HL-60/S4 treated with retinoic acid at 250 ng/mL for 4 days and 3 days (cell line): ENCODE measurements at regions not wholly inside any gene's neighbourhood (a gene's known extent, or its start where the extent isn't known, plus 50 kb on each side); places are given as distances from the start of the nearest gene placed in this dataset.
"Not testable (repeated sequence)": the region's sequence is repeated elsewhere in the genome, so short reads cannot be mapped to it uniquely, and the experiment has no call there.

Source experiments
- in situ Hi-C: fragments of 300-500 bp; cut with MboI; formaldehyde crosslinking; loops from 2 replicates; pipeline ENCODE4 v1.7.0; 2022; ENCODE audit warnings: low sequenced_read_pairs

GRCh38 chr2:83908750-83909149, 550.3 kb downstream of the SUCLG1 start:
- in situ Hi-C loops, result no loop called here

- in situ Hi-C loops, result no loop called here
Measured at GRCh38 chr2:83901317-83901716, 557.8 kb downstream of the SUCLG1 start.

GRCh38 chr2:83900862-83901261, 558.2 kb downstream of the SUCLG1 start:
- in situ Hi-C loops, result no loop called here

GRCh38 chr2:83899271-83899670, 559.8 kb downstream of the SUCLG1 start:
- in situ Hi-C loops, result no loop called here

GRCh38 chr2:83894976-83895375, 564.1 kb downstream of the SUCLG1 start:
- in situ Hi-C loops, result no loop called here

GRCh38 chr2:83887757-83888156, 571.3 kb downstream of the SUCLG1 start:
- in situ Hi-C loops, result no loop called here

- in situ Hi-C loops, result no loop called here
Measured at GRCh38 chr2:83879127-83879526, 580.0 kb downstream of the SUCLG1 start.

GRCh38 chr2:83877261-83877660, 581.8 kb downstream of the SUCLG1 start:
- in situ Hi-C loops, result not testable (repeated sequence)

GRCh38 chr2:83874712-83875430, 584.2 kb downstream of the SUCLG1 start:
- in situ Hi-C loops, result no loop called here

GRCh38 chr2:83874066-83874465, 585.0 kb downstream of the SUCLG1 start:
- in situ Hi-C loops, result no loop called here

- in situ Hi-C loops, result no loop called here
Measured at GRCh38 chr2:83873110-83873509, 586.0 kb downstream of the SUCLG1 start.

- in situ Hi-C loops, result no loop called here
Measured at GRCh38 chr2:83866211-83866610, 592.9 kb downstream of the SUCLG1 start.

- in situ Hi-C loops, result no loop called here
Measured at GRCh38 chr2:83862600-83862999, 596.5 kb downstream of the SUCLG1 start.

- in situ Hi-C loops, result no loop called here
Measured at GRCh38 chr2:83860320-83860719, 598.8 kb downstream of the SUCLG1 start.

GRCh38 chr2:83859553-83859952, 599.5 kb downstream of the SUCLG1 start:
- in situ Hi-C loops, result no loop called here

- in situ Hi-C loops, result no loop called here
Measured at GRCh38 chr2:83851066-83851465, 608.0 kb downstream of the SUCLG1 start.

- in situ Hi-C loops, result no loop called here
Measured at GRCh38 chr2:83850071-83850725, 608.9 kb downstream of the SUCLG1 start.

GRCh38 chr2:83844490-83844889, 614.6 kb downstream of the SUCLG1 start:
- in situ Hi-C loops, result no loop called here

- in situ Hi-C loops, result no loop called here
Measured at GRCh38 chr2:83842421-83842820, 616.7 kb downstream of the SUCLG1 start.

- in situ Hi-C loops, result no loop called here
Measured at GRCh38 chr2:83837823-83838222, 621.3 kb downstream of the SUCLG1 start.

- in situ Hi-C loops, result no loop called here
Measured at GRCh38 chr2:83827618-83828017, 631.5 kb downstream of the SUCLG1 start.

- in situ Hi-C loops, result no loop called here
Measured at GRCh38 chr2:83826577-83826976, 632.5 kb downstream of the SUCLG1 start.

GRCh38 chr2:83823229-83823628, 635.9 kb downstream of the SUCLG1 start:
- in situ Hi-C loops, result no loop called here
